SK-N-SH (cell line): ENCODE measurements at regions not wholly inside any gene's neighbourhood (a gene's known extent, or its start where the extent isn't known, plus 50 kb on each side); places are given as distances from the start of the nearest gene placed in this dataset.

ENCODE experiments used
- CHD2 ChIP-seq: fragments of 150-350 bp; IDR thresholded peaks from 2 replicates; pipeline ENCODE4 v1.6.1; 2018; ENCODE audit warnings: low read length; ENCODE audit not compliant: partially characterized antibody
- EZH2phosphoT487 ChIP-seq: fragments of 200-600 bp; sonication (generic); IDR thresholded peaks from 2 replicates; pipeline ENCODE4 v1.6.1; 2017; ENCODE audit warnings: low read depth, mixed run types, mild to moderate bottlenecking, antibody characterized with exemption, moderate library complexity, borderline replicate concordance
- FOXJ3 ChIP-seq: sonication (generic); formaldehyde crosslinking; IDR thresholded peaks from 2 replicates; pipeline ENCODE4 v1.5.1; 2020; ENCODE audit warnings: mild to moderate bottlenecking, missing genetic modification reagents
- FOXM1 ChIP-seq: IDR thresholded peaks from 2 replicates; pipeline ENCODE4 v1.4.0; 2012; ENCODE audit warnings: low read depth, mild to moderate bottlenecking
- GABPA ChIP-seq: IDR thresholded peaks from 2 replicates; pipeline ENCODE4 v1.4.0; 2012; ENCODE audit warnings: low read depth, mild to moderate bottlenecking
- NFIC ChIP-seq: IDR thresholded peaks from 2 replicates; pipeline ENCODE4 v1.4.0; 2012; ENCODE audit warnings: borderline replicate concordance
- POLR2AphosphoS5 ChIP-seq: IDR thresholded peaks from 2 replicates; pipeline ENCODE4 v1.6.1; 2012; ENCODE audit warnings: low read depth, low read length
- SMC3 ChIP-seq: IDR thresholded peaks from 2 replicates; pipeline ENCODE4 v1.6.1; 2012; ENCODE audit warnings: low read depth, low read length, improper control_type of control experiment
- TAF1 ChIP-seq: IDR thresholded peaks from 2 replicates; pipeline ENCODE4 v1.6.1; 2012; ENCODE audit warnings: low read depth, mild to moderate bottlenecking, low read length, moderate library complexity, borderline replicate concordance
- TEAD4 ChIP-seq: IDR thresholded peaks from 2 replicates; pipeline ENCODE4 v1.4.0; 2012; ENCODE audit warnings: mild to moderate bottlenecking, borderline replicate concordance; ENCODE audit not compliant: insufficient read depth
- TF ChIP-seq, protein P1 (sequence below): fragments of 200-600 bp; sonication (generic); IDR thresholded peaks from 2 replicates; pipeline ENCODE4 v1.6.1; 2017; ENCODE audit warnings: antibody characterized with exemption, mild to moderate bottlenecking, moderate library complexity
- TF ChIP-seq, protein P2 (sequence below): IDR thresholded peaks from 2 replicates; pipeline ENCODE4 v1.4.0; 2012; ENCODE audit warnings: low read depth

DNA sequence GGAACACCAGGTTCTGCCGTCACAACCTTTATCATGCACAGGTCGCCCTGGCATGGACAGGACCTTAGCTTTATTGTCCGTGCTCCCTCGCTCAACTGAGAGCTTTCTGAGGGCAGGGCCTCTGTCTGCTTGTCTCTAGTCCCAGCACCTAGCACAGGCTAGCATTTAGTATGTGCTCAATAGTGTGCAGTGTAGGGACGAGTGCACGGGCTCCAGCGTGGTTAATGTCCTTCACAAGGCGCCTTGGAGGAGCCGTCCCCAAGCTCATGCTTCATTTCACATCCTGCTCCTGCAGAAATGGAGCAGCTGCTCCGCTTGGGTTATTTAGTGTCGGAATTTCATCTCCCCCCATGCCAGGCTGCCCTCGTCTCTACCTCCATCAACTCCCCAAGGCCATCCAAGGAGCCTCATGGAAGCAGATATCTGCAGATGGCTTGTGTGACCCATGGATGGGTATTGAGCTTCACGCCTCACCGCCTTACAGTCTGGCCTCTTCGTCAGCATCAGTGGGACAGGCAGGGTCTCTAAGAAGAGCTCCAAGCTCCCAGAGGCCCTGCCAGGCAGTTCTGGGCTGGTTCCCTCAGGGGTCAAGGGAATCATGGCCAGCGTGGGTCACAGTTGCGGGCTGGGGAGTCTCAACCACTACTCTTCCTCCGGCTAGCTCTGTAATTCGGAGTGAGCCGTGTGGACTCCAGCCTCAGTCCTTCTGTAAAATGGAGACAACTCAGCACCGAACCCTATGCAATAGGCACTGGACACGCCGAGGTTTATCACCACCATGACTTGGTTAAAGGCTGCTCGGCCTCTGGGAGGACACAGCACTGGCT lies 60.8 kb upstream of the APCDD1L start:
- TF ChIP-seq, protein P1, sequence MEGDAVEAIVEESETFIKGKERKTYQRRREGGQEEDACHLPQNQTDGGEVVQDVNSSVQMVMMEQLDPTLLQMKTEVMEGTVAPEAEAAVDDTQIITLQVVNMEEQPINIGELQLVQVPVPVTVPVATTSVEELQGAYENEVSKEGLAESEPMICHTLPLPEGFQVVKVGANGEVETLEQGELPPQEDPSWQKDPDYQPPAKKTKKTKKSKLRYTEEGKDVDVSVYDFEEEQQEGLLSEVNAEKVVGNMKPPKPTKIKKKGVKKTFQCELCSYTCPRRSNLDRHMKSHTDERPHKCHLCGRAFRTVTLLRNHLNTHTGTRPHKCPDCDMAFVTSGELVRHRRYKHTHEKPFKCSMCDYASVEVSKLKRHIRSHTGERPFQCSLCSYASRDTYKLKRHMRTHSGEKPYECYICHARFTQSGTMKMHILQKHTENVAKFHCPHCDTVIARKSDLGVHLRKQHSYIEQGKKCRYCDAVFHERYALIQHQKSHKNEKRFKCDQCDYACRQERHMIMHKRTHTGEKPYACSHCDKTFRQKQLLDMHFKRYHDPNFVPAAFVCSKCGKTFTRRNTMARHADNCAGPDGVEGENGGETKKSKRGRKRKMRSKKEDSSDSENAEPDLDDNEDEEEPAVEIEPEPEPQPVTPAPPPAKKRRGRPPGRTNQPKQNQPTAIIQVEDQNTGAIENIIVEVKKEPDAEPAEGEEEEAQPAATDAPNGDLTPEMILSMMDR: no peak
- TF ChIP-seq TEAD4 (no peak), EZH2phosphoT487 (no peak), POLR2AphosphoS5 (no peak), CHD2 (no peak), SMC3 (no peak), GABPA (no peak), TAF1 (no peak), FOXM1 (no peak), NFIC (no peak), FOXJ3 (CRISPR knock-in tag) (no peak)
- TF ChIP-seq, protein P2, sequence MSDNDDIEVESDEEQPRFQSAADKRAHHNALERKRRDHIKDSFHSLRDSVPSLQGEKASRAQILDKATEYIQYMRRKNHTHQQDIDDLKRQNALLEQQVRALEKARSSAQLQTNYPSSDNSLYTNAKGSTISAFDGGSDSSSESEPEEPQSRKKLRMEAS: no peak
